Activated naive CD8-positive, alpha-beta T cell treated with anti-CD3 and anti-CD28 coated beads, Interleukin-2, amount 10 ng/mL, durations not matched to agents 7 days and 5 days (primary cell): ENCODE measurements at regions not wholly inside any gene's neighbourhood (a gene's known extent, or its start where the extent isn't known, plus 50 kb on each side); places are given as distances from the start of the nearest gene placed in this dataset.

Source experiments
- ATAC-seq: fragments of 150-1000 bp; cut with Tn5 transposase; one replicate; pipeline ENCODE4 v1.10.0; 2021; ENCODE audit warnings: low read depth, moderate library complexity
- POLR2A ChIA-PET: fragments of 350-600 bp; sonication (Branson Sonifier 250); formaldehyde crosslinking; loops from one replicate; lab custom pipeline; 2021; ENCODE audit warnings: antibody characterized with exemption; lab: Charles Lee
- DNase-seq: peaks from one replicate; pipeline ENCODE4 v3.0.0; 2021
- H3K27ac Mint-ChIP-seq: one replicate; pipeline ENCODE4 v1.8.0; 2022; ENCODE audit warnings: mild to moderate bottlenecking, mixed read lengths
- H3K27me3 Mint-ChIP-seq: one replicate; pipeline ENCODE4 v1.8.0; 2022; ENCODE audit warnings: mild to moderate bottlenecking, moderate library complexity, mixed read lengths
- H3K36me3 Mint-ChIP-seq: one replicate; pipeline ENCODE4 v1.8.0; 2021; ENCODE audit warnings: mild to moderate bottlenecking, mixed read lengths
- H3K4me1 Mint-ChIP-seq: one replicate; pipeline ENCODE4 v1.8.0; 2021; ENCODE audit warnings: mixed read lengths
- H3K4me3 Mint-ChIP-seq: one replicate; pipeline ENCODE4 v1.8.0; 2022; ENCODE audit warnings: mild to moderate bottlenecking, moderate library complexity, mixed read lengths
- H3K9me3 Mint-ChIP-seq: one replicate; pipeline ENCODE4 v1.8.0; 2021; ENCODE audit warnings: mixed read lengths

- Mint-ChIP-seq H3K27me3 (peaks cover 1% of the 10 kb centered on the region), H3K27ac (no peak overlapping the region), H3K36me3 (no peaks in the 10 kb centered on the region), H3K4me1 (no peaks in the 10 kb centered on the region), H3K9me3 (peaks cover 1% of the 10 kb centered on the region), H3K4me3 (no peak overlapping the region)
- DNase-seq, result no peak
- POLR2A ChIA-PET, result no interaction called here
- no peak for ATAC-seq
Observed at GRCh38 chr12:97748298-97748697, 285.7 kb downstream of the RMST start.

- Mint-ChIP-seq H3K4me3 (no peak overlapping the region), H3K27me3 (peaks cover 1% of the 10 kb centered on the region), H3K4me1 (no peaks in the 10 kb centered on the region), H3K27ac (no peak overlapping the region), H3K9me3 (no peaks in the 10 kb centered on the region), H3K36me3 (no peaks in the 10 kb centered on the region)
- DNase-seq (no peak), ATAC-seq (no peak)
- POLR2A ChIA-PET, result no interaction called here
Observed at GRCh38 chr12:97751704-97752103, 289.1 kb downstream of the RMST start.

GRCh38 chr12:97752129-97752528, 289.5 kb downstream of the RMST start:
- H3K9me3 Mint-ChIP-seq, result no peaks in the 10 kb centered on the region
- no peak overlapping the region for H3K4me3 Mint-ChIP-seq
- H3K36me3 Mint-ChIP-seq, result no peaks in the 10 kb centered on the region
- H3K27ac Mint-ChIP-seq, result no peak overlapping the region
- POLR2A ChIA-PET, result no interaction called here
- DNase-seq, result no peak
- ATAC-seq, result no peak
- H3K4me1 Mint-ChIP-seq, result no peaks in the 10 kb centered on the region
- peaks cover 1% of the 10 kb centered on the region for H3K27me3 Mint-ChIP-seq

- Mint-ChIP-seq H3K36me3 (no peaks in the 10 kb centered on the region), H3K4me1 (no peaks in the 10 kb centered on the region), H3K4me3 (no peak overlapping the region), H3K27me3 (no peaks in the 10 kb centered on the region), H3K27ac (no peak overlapping the region), H3K9me3 (no peaks in the 10 kb centered on the region)
- DNase-seq (no peak), ATAC-seq (no peak)
- POLR2A ChIA-PET, result no interaction called here
Observed at GRCh38 chr12:97753332-97753731, 290.7 kb downstream of the RMST start.

- no peaks in the 10 kb centered on the region for H3K27me3 Mint-ChIP-seq
Observed at GRCh38 chr12:97754306-97754705, 291.7 kb downstream of the RMST start.

GRCh38 chr12:97756066-97756666, 293.6 kb downstream of the RMST start:
- Mint-ChIP-seq H3K4me1 (no peaks in the 10 kb centered on the region), H3K27me3 (no peaks in the 10 kb centered on the region), H3K36me3 (no peaks in the 10 kb centered on the region), H3K9me3 (no peaks in the 10 kb centered on the region), H3K27ac (no peak overlapping the region), H3K4me3 (no peak overlapping the region)
- POLR2A ChIA-PET, result no interaction called here
- DNase-seq (no peak), ATAC-seq (no peak)

More at GRCh38 chr12:97754306-97754705, 291.7 kb downstream of the RMST start:
- no peak overlapping the region for H3K4me3 Mint-ChIP-seq
- DNase-seq, result no peak
- H3K36me3 Mint-ChIP-seq, result no peaks in the 10 kb centered on the region
- H3K27ac Mint-ChIP-seq, result no peak overlapping the region
- H3K4me1 Mint-ChIP-seq, result no peaks in the 10 kb centered on the region
- POLR2A ChIA-PET, result no interaction called here
- no peak for ATAC-seq
- no peaks in the 10 kb centered on the region for H3K9me3 Mint-ChIP-seq

GRCh38 chr12:97756741-97757140, 294.1 kb downstream of the RMST start:
- no peaks in the 10 kb centered on the region for H3K9me3 Mint-ChIP-seq
- no peak for ATAC-seq
- POLR2A ChIA-PET, result no interaction called here
- H3K4me3 Mint-ChIP-seq, result no peak overlapping the region
- H3K36me3 Mint-ChIP-seq, result no peaks in the 10 kb centered on the region
- H3K27ac Mint-ChIP-seq, result no peak overlapping the region
- DNase-seq, result no peak
- H3K4me1 Mint-ChIP-seq, result no peaks in the 10 kb centered on the region
- no peaks in the 10 kb centered on the region for H3K27me3 Mint-ChIP-seq

- no peak overlapping the region for H3K4me3 Mint-ChIP-seq
- H3K36me3 Mint-ChIP-seq, result no peaks in the 10 kb centered on the region
- ATAC-seq (no peak), DNase-seq (no peak)
- POLR2A ChIA-PET, result no interaction called here
- H3K4me1 Mint-ChIP-seq, result no peaks in the 10 kb centered on the region
- no peak overlapping the region for H3K27ac Mint-ChIP-seq
- peaks cover 4% of the 10 kb centered on the region for H3K9me3 Mint-ChIP-seq
- no peaks in the 10 kb centered on the region for H3K27me3 Mint-ChIP-seq
Observed at GRCh38 chr12:97757481-97758193, 295.0 kb downstream of the RMST start.

GRCh38 chr12:97758194-97758501, 295.5 kb downstream of the RMST start:
- no peaks in the 10 kb centered on the region for H3K4me1 Mint-ChIP-seq
- no peak overlapping the region for H3K4me3 Mint-ChIP-seq
- ATAC-seq, result no peak
- H3K36me3 Mint-ChIP-seq, result no peaks in the 10 kb centered on the region
- H3K27ac Mint-ChIP-seq, result no peak overlapping the region
- POLR2A ChIA-PET, result no interaction called here
- peaks cover 4% of the 10 kb centered on the region for H3K9me3 Mint-ChIP-seq
- H3K27me3 Mint-ChIP-seq, result no peaks in the 10 kb centered on the region
- no peak for DNase-seq

GRCh38 chr12:97758586-97758985, 296.0 kb downstream of the RMST start:
- DNase-seq (no peak), ATAC-seq (no peak)
- POLR2A ChIA-PET, result no interaction called here
- Mint-ChIP-seq H3K4me1 (no peaks in the 10 kb centered on the region), H3K9me3 (peaks cover 4% of the 10 kb centered on the region), H3K27ac (no peak overlapping the region), H3K36me3 (no peaks in the 10 kb centered on the region), H3K27me3 (no peaks in the 10 kb centered on the region), H3K4me3 (no peak overlapping the region)

GRCh38 chr12:97760601-97761000, 298.0 kb downstream of the RMST start:
- Mint-ChIP-seq H3K9me3 (peaks cover 7% of the 10 kb centered on the region), H3K36me3 (no peaks in the 10 kb centered on the region), H3K27ac (no peak overlapping the region), H3K4me3 (no peak overlapping the region), H3K4me1 (no peaks in the 10 kb centered on the region), H3K27me3 (no peaks in the 10 kb centered on the region)
- DNase-seq (no peak), ATAC-seq (no peak)
- POLR2A ChIA-PET, result no interaction called here

GRCh38 chr12:97763113-97763512, 300.5 kb downstream of the RMST start:
- no peak overlapping the region for H3K27ac Mint-ChIP-seq
- H3K36me3 Mint-ChIP-seq, result no peaks in the 10 kb centered on the region
- DNase-seq (no peak), ATAC-seq (no peak)
- no peak overlapping the region for H3K4me3 Mint-ChIP-seq
- H3K27me3 Mint-ChIP-seq, result no peaks in the 10 kb centered on the region
- peaks cover 7% of the 10 kb centered on the region for H3K9me3 Mint-ChIP-seq
- no peaks in the 10 kb centered on the region for H3K4me1 Mint-ChIP-seq
- POLR2A ChIA-PET, result no interaction called here

- DNase-seq (no peak), ATAC-seq (no peak)
- H3K9me3 Mint-ChIP-seq, result peaks cover 7% of the 10 kb centered on the region
- no peaks in the 10 kb centered on the region for H3K27me3 Mint-ChIP-seq
- H3K4me3 Mint-ChIP-seq, result no peak overlapping the region
- POLR2A ChIA-PET, result no interaction called here
- H3K27ac Mint-ChIP-seq, result no peak overlapping the region
- H3K36me3 Mint-ChIP-seq, result no peaks in the 10 kb centered on the region
- H3K4me1 Mint-ChIP-seq, result no peaks in the 10 kb centered on the region
Observed at GRCh38 chr12:97764700-97765099, 302.1 kb downstream of the RMST start.

- ATAC-seq, result no peak
- Mint-ChIP-seq H3K27me3 (no peaks in the 10 kb centered on the region), H3K4me1 (no peaks in the 10 kb centered on the region), H3K9me3 (peaks cover 5% of the 10 kb centered on the region), H3K27ac (no peak overlapping the region), H3K36me3 (no peaks in the 10 kb centered on the region), H3K4me3 (no peak overlapping the region)
- DNase-seq, result no peak
- POLR2A ChIA-PET, result no interaction called here
Observed at GRCh38 chr12:97767347-97767746, 304.7 kb downstream of the RMST start.
